Neuronal stem cell (in vitro differentiated cells): ENCODE measurements at regions not wholly inside any gene's neighbourhood (a gene's known extent, or its start where the extent isn't known, plus 50 kb on each side); places are given as distances from the start of the nearest gene placed in this dataset.

Experiments used
- DNase-seq: peaks from one replicate; pipeline ENCODE4 v3.0.0-alpha.2; 2013; ENCODE audit warnings: low spot score
- H2AFZ ChIP-seq: one replicate; pipeline ENCODE4 v1.6.1; 2013; ENCODE audit warnings: mild to moderate bottlenecking, low read length, inconsistent platforms
- H2AK5ac ChIP-seq: 2 replicates; pipeline ENCODE4 v1.6.1; 2013; ENCODE audit warnings: low read depth, mild to moderate bottlenecking, inconsistent platforms, low read length, moderate library complexity, mixed read lengths
- H2BK120ac ChIP-seq: 2 replicates; pipeline ENCODE4 v1.6.1; 2013; ENCODE audit warnings: low read depth, mild to moderate bottlenecking, inconsistent platforms, low read length, moderate library complexity, mixed read lengths
- H2BK12ac ChIP-seq: one replicate; pipeline ENCODE4 v1.6.1; 2013; ENCODE audit warnings: low read length, inconsistent platforms
- H2BK15ac ChIP-seq: 2 replicates; pipeline ENCODE4 v1.6.1; 2013; ENCODE audit warnings: mild to moderate bottlenecking, low read length, inconsistent platforms, mixed read lengths
- H2BK5ac ChIP-seq: one replicate; pipeline ENCODE4 v1.6.1; 2013; ENCODE audit warnings: inconsistent platforms, mild to moderate bottlenecking, low read length, moderate library complexity
- H3K14ac ChIP-seq: one replicate; pipeline ENCODE4 v1.6.1; 2013; ENCODE audit warnings: low read length, inconsistent platforms
- H3K18ac ChIP-seq: 2 replicates; pipeline ENCODE4 v1.6.1; 2013; ENCODE audit warnings: low read length, inconsistent platforms
- H3K23ac ChIP-seq: 2 replicates; pipeline ENCODE4 v1.6.1; 2013; ENCODE audit warnings: low read depth, mild to moderate bottlenecking, mixed read lengths, low read length, inconsistent platforms; ENCODE audit not compliant: poor library complexity
- H3K27ac ChIP-seq: replicated peaks from 3 replicates; pipeline ENCODE4 v1.5.1; 2013; ENCODE audit warnings: low read length, inconsistent platforms
- H3K27me3 ChIP-seq, 3 experiments: 2 replicates each; pipeline ENCODE4 v1.6.1; 2013; ENCODE audit warnings: low read length in 3 of 3, mild to moderate bottlenecking in 2 of 3, inconsistent platforms in 1 of 3, low read depth in 1 of 3, mixed read lengths in 1 of 3, moderate library complexity in 1 of 3; ENCODE audit not compliant: control insufficient read depth in 3 of 3, insufficient read depth in 3 of 3
- H3K36me3 ChIP-seq, 2 donors: replicated peaks in 1 of 2; 2 replicates each; pipeline ENCODE4 v1.6.1; 2013; ENCODE audit warnings: low read length in 2 of 2; ENCODE audit not compliant: control insufficient read depth in 2 of 2, insufficient read depth in 2 of 2
- H3K4ac ChIP-seq: 2 replicates; pipeline ENCODE4 v1.6.1; 2013; ENCODE audit warnings: inconsistent platforms, mild to moderate bottlenecking, low read length, moderate library complexity
- H3K4me1 ChIP-seq, 2 donors: 1 replicate in 1 of 2; 2 replicates in 1 of 2; pipeline ENCODE4 v1.6.1; 2013; ENCODE audit warnings: low read length in 2 of 2, low read depth in 1 of 2; ENCODE audit not compliant: control insufficient read depth in 2 of 2, insufficient read depth in 1 of 2
- H3K4me2 ChIP-seq: one replicate; pipeline ENCODE4 v1.6.1; 2013; ENCODE audit warnings: mild to moderate bottlenecking, low read length, inconsistent platforms; ENCODE audit not compliant: insufficient read depth, poor library complexity, severe bottlenecking
- H3K4me3 ChIP-seq, 2 donors: 2 replicates each; pipeline ENCODE4 v1.5.1; 2013; ENCODE audit warnings: low read length in 2 of 2, mild to moderate bottlenecking in 2 of 2, inconsistent platforms in 1 of 2, moderate library complexity in 1 of 2
- H3K79me1 ChIP-seq: one replicate; pipeline ENCODE4 v1.6.1; 2013; ENCODE audit warnings: low read depth, mild to moderate bottlenecking, inconsistent platforms, low read length, moderate library complexity
- H3K9ac ChIP-seq: one replicate; pipeline ENCODE4 v1.6.1; 2013; ENCODE audit warnings: mild to moderate bottlenecking, low read depth, low read length, inconsistent platforms; ENCODE audit not compliant: poor library complexity
- H3K9me3 ChIP-seq, 2 donors: replicated peaks in 1 of 2; 2 replicates each; pipeline versions ENCODE3 to v1.6.1; 2013; ENCODE audit warnings: low read length in 2 of 2, mild to moderate bottlenecking in 2 of 2, inconsistent platforms in 1 of 2, low read depth in 1 of 2, mixed read lengths in 1 of 2, moderate library complexity in 1 of 2; ENCODE audit not compliant: control insufficient read depth in 2 of 2, insufficient read depth in 1 of 2
- H4K8ac ChIP-seq: one replicate; pipeline ENCODE4 v1.6.1; 2013; ENCODE audit warnings: low read depth, mild to moderate bottlenecking, inconsistent platforms, low read length, moderate library complexity
- H4K91ac ChIP-seq: one replicate; pipeline ENCODE4 v1.6.1; 2013; ENCODE audit warnings: low read length, low read depth, mild to moderate bottlenecking, inconsistent platforms; ENCODE audit not compliant: poor library complexity
- WGBS, 2 donors: extraction: QIAGEN DNeasy Blood & Tissue Kit; methylation state at CpG; one replicate each; pipeline ENCODE4 v1.1.7; 2013; ENCODE audit warnings: missing lambda C conversion rate in 2 of 2, mixed read lengths in 1 of 2; ENCODE audit not compliant: insufficient read length in 2 of 2, insufficient replicate concordance in 1 of 2; ENCODE audit errors: extremely low coverage in 2 of 2; 5-methylcytosine and 5-hydroxymethylcytosine counted together

GRCh38 chr4:54588404-54588803 is 69.4 kb upstream of the KIT start:
- no peak overlapping the region for H3K4ac ChIP-seq
- H3K9me3 ChIP-seq = no peaks in the 10 kb centered on the region
- no peak overlapping the region for H4K8ac ChIP-seq
- H2BK15ac ChIP-seq = no peak overlapping the region
- H2BK12ac ChIP-seq = no peak overlapping the region
- H3K27me3 ChIP-seq = no peaks in the 10 kb centered on the region
- no peak overlapping the region for H3K18ac ChIP-seq
- H2BK5ac ChIP-seq = no peak overlapping the region
- no peak overlapping the region for H3K27ac ChIP-seq
- DNase-seq = no peak
- H3K9ac ChIP-seq = no peak overlapping the region
- no peak overlapping the region for H2AFZ ChIP-seq
- H3K4me2 ChIP-seq = no peak overlapping the region
- no peak overlapping the region for H3K4me3 ChIP-seq
- H3K4me1 ChIP-seq = peaks cover 0 to 5% of the 10 kb centered on the region in 2 donors
- no peak overlapping the region for H4K91ac ChIP-seq
- no peak overlapping the region for H3K23ac ChIP-seq
- no peak overlapping the region for H2AK5ac ChIP-seq
- no CpG with 5 or more reads among the region's 4 CpGs for WGBS, 2 donors
- H3K14ac ChIP-seq = no peak overlapping the region
- H3K36me3 ChIP-seq = no peaks in the 10 kb centered on the region
- no peaks in the 10 kb centered on the region for H3K79me1 ChIP-seq
- H2BK120ac ChIP-seq = no peak overlapping the region

- H2BK120ac ChIP-seq = no peak overlapping the region
- H4K8ac ChIP-seq = no peak overlapping the region
- H3K79me1 ChIP-seq = no peaks in the 10 kb centered on the region
- H3K9me3 ChIP-seq = no peaks in the 10 kb centered on the region
- no peak overlapping the region for H2BK12ac ChIP-seq
- no peak overlapping the region for H3K4me3 ChIP-seq
- H2AFZ ChIP-seq = no peak overlapping the region
- H3K4me2 ChIP-seq = no peak overlapping the region
- no peaks in the 10 kb centered on the region for H3K27me3 ChIP-seq
- no peak overlapping the region for H3K9ac ChIP-seq
- H3K27ac ChIP-seq = no peak overlapping the region
- no peak overlapping the region for H3K18ac ChIP-seq
- no peak overlapping the region for H2AK5ac ChIP-seq
- H3K4ac ChIP-seq = no peak overlapping the region
- no peak for DNase-seq
- peaks cover 0 to 5% of the 10 kb centered on the region in 2 donors for H3K4me1 ChIP-seq
- no peaks in the 10 kb centered on the region for H3K36me3 ChIP-seq
- H4K91ac ChIP-seq = no peak overlapping the region
- H2BK5ac ChIP-seq = no peak overlapping the region
- no CpG with 5 or more reads among the region's 2 CpGs for WGBS, 2 donors
- H3K14ac ChIP-seq = no peak overlapping the region
- H2BK15ac ChIP-seq = no peak overlapping the region
- no peak overlapping the region for H3K23ac ChIP-seq
These were observed 68.2 kb upstream of the KIT start for GRCh38 chr4:54589586-54589985.

- Histone ChIP-seq H3K79me1 (no peaks in the 10 kb centered on the region), H2AK5ac (no peak overlapping the region), H3K36me3 (no peaks in the 10 kb centered on the region), H2BK12ac (no peak overlapping the region), H3K4me1 (peaks cover 0 to 5% of the 10 kb centered on the region in 2 donors), H3K14ac (no peak overlapping the region), H3K27ac (no peak overlapping the region), H3K23ac (no peak overlapping the region), H3K27me3 (no peaks in the 10 kb centered on the region), H3K18ac (no peak overlapping the region), H3K4me3 (no peak overlapping the region), H2BK15ac (no peak overlapping the region), H2BK120ac (no peak overlapping the region), H4K8ac (no peak overlapping the region), H3K4me2 (no peak overlapping the region), H2BK5ac (no peak overlapping the region), H3K9ac (no peak overlapping the region), H3K9me3 (no peaks in the 10 kb centered on the region), H4K91ac (no peak overlapping the region), H3K4ac (no peak overlapping the region), H2AFZ (no peak overlapping the region)
- WGBS, 2 donors = no CpG with 5 or more reads among the region's 2 CpGs
- no peak for DNase-seq
These were observed 63.9 kb upstream of the KIT start for GRCh38 chr4:54593795-54594322.

DNA sequence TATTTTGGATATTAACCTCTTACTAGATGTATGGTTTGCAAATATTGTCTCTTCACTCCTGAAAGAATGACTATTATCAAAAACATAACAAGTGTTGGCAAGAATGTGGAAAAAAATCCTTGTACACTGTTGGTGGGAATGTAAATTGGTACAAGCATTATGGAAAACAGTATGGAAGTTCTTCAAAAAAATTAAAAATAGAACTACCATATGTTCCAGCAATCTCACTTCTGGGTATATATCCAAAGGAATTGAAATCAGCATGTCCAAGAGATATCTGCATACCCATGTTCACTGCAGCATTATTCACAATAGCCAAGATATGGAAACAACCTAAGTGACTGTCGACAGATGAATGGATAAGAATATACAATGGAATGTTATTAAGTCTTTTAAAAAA is 61.6 kb upstream of the KIT start:
- Histone ChIP-seq H3K4me2 (no peak overlapping the region), H3K23ac (no peak overlapping the region), H3K14ac (no peak overlapping the region), H3K27ac (no peak overlapping the region), H2BK15ac (no peak overlapping the region), H3K4me3 (no peak overlapping the region), H2AK5ac (no peak overlapping the region), H2BK12ac (no peak overlapping the region), H4K91ac (no peak overlapping the region), H3K9me3 (no peaks in the 10 kb centered on the region), H3K79me1 (no peaks in the 10 kb centered on the region), H3K27me3 (no peaks in the 10 kb centered on the region), H2AFZ (no peak overlapping the region), H2BK120ac (no peak overlapping the region), H3K9ac (no peak overlapping the region), H3K18ac (no peak overlapping the region), H2BK5ac (no peak overlapping the region), H3K4me1 (peaks cover 0 to 5% of the 10 kb centered on the region in 2 donors), H3K36me3 (no peaks in the 10 kb centered on the region), H4K8ac (no peak overlapping the region), H3K4ac (no peak overlapping the region)
- WGBS, 2 donors = no CpG with 5 or more reads among the region's 1 CpG
- DNase-seq = no peak
